Endodermal cell (in vitro differentiated cells): ENCODE measurements at regions not wholly inside any gene's neighbourhood (a gene's known extent, or its start where the extent isn't known, plus 50 kb on each side); places are given as distances from the start of the nearest gene placed in this dataset.

Experiments used
- DNase-seq: peaks from one replicate; pipeline ENCODE4 v3.0.0-alpha.2; 2017
- H3K27ac ChIP-seq: 2 replicates; pipeline ENCODE4 v1.5.1; 2013; ENCODE audit warnings: mild to moderate bottlenecking, low read depth, low read length, moderate library complexity
- H3K27me3 ChIP-seq: 2 replicates; pipeline ENCODE4 v1.6.1; 2013; ENCODE audit warnings: mild to moderate bottlenecking, low read length, moderate library complexity; ENCODE audit not compliant: insufficient read depth, control insufficient read depth, poor library complexity, severe bottlenecking
- H3K36me3 ChIP-seq: 2 replicates; pipeline ENCODE4 v1.7.0; 2013; ENCODE audit warnings: mild to moderate bottlenecking, low read length, moderate library complexity; ENCODE audit not compliant: control insufficient read depth, insufficient read depth
- H3K4me1 ChIP-seq: one replicate; pipeline ENCODE4 v1.7.0; 2013; ENCODE audit warnings: low read length; ENCODE audit not compliant: control insufficient read depth, insufficient read depth
- H3K4me3 ChIP-seq: 2 replicates; pipeline ENCODE4 v1.5.1; 2013; ENCODE audit warnings: mild to moderate bottlenecking, low read length, moderate library complexity
- H3K9ac ChIP-seq: 2 replicates; pipeline ENCODE4 v1.6.1; 2013; ENCODE audit warnings: mild to moderate bottlenecking, low read length, moderate library complexity; ENCODE audit not compliant: poor library complexity, severe bottlenecking; ENCODE audit errors: extremely low read depth
- H3K9me3 ChIP-seq: 2 replicates; pipeline ENCODE4 v1.6.1; 2013; ENCODE audit warnings: mild to moderate bottlenecking, low read length, moderate library complexity; ENCODE audit not compliant: control insufficient read depth
- H3K27ac Mint-ChIP-seq: 2 replicates; pipeline ENCODE4 v1.8.0; 2020; ENCODE audit warnings: mixed read lengths
- H3K27me3 Mint-ChIP-seq: 2 replicates; pipeline ENCODE4 v1.8.0; 2021; ENCODE audit warnings: mild to moderate bottlenecking, mixed read lengths; ENCODE audit not compliant: insufficient read depth
- H3K36me3 Mint-ChIP-seq: 2 replicates; pipeline ENCODE4 v1.8.0; 2020; ENCODE audit warnings: low read depth, mixed read lengths
- H3K4me1 Mint-ChIP-seq: 2 replicates; pipeline ENCODE4 v1.8.0; 2020; ENCODE audit warnings: mixed read lengths
- H3K4me3 Mint-ChIP-seq: 2 replicates; pipeline ENCODE4 v1.8.0; 2020; ENCODE audit warnings: mild to moderate bottlenecking, moderate library complexity, mixed read lengths
- H3K9me3 Mint-ChIP-seq: 2 replicates; pipeline ENCODE4 v1.8.0; 2020; ENCODE audit warnings: mild to moderate bottlenecking, mixed read lengths
- WGBS, 2 experiments: methylation state at CpG; one replicate each; pipeline versions ENCODE4 v1.1.5 to v1.1.7; 2013; ENCODE audit warnings: missing lambda C conversion rate in 2 of 2, mixed read lengths in 1 of 2; ENCODE audit not compliant: insufficient coverage in 1 of 2, insufficient read length in 1 of 2; 5-methylcytosine and 5-hydroxymethylcytosine counted together
- TF ChIP-seq, protein P1 (sequence below): fragments of 200-600 bp; sonication (generic); conservative IDR thresholded peaks from 2 replicates; pipeline ENCODE4 v1.5.0; 2021; ENCODE audit warnings: antibody characterized with exemption, mild to moderate bottlenecking

DNA sequence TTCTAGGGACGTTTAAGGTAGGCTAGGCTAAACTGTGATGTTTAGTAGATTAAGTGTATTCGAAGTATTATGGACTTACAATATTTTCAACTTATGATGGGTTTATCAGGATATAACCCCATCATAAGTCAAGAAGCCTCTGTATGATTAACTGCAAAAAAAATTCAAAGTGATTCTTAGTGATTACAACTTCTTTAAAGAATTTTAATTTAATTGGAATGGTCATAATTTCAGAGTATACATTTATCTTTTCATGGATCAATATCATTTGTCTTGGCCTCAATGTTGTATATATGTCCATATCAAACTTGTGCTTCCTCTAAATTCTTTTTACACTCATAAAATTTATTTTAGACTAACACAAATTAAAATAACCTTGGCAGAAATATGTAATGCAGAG lies 183.3 kb upstream of the LRP1B start:
- no peak overlapping the region for H3K9ac ChIP-seq
- no peaks in the 10 kb centered on the region for H3K27me3 ChIP-seq
- H3K27ac ChIP-seq = no peak overlapping the region
- Mint-ChIP-seq H3K27ac (no peak overlapping the region), H3K4me1 (no peaks in the 10 kb centered on the region), H3K9me3 (peaks cover 26% of the 10 kb centered on the region), H3K4me3 (no peak overlapping the region), H3K36me3 (peaks cover 1% of the 10 kb centered on the region), H3K27me3 (no peaks in the 10 kb centered on the region)
- DNase-seq = no peak
- H3K36me3 ChIP-seq = no peaks in the 10 kb centered on the region
- TF ChIP-seq, protein P1, sequence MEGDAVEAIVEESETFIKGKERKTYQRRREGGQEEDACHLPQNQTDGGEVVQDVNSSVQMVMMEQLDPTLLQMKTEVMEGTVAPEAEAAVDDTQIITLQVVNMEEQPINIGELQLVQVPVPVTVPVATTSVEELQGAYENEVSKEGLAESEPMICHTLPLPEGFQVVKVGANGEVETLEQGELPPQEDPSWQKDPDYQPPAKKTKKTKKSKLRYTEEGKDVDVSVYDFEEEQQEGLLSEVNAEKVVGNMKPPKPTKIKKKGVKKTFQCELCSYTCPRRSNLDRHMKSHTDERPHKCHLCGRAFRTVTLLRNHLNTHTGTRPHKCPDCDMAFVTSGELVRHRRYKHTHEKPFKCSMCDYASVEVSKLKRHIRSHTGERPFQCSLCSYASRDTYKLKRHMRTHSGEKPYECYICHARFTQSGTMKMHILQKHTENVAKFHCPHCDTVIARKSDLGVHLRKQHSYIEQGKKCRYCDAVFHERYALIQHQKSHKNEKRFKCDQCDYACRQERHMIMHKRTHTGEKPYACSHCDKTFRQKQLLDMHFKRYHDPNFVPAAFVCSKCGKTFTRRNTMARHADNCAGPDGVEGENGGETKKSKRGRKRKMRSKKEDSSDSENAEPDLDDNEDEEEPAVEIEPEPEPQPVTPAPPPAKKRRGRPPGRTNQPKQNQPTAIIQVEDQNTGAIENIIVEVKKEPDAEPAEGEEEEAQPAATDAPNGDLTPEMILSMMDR = no peak
- 89% methylated on average over 2 of the region's 2 CpGs; no CpG with 5 or more reads in 1 of the 2 experiments for WGBS, 2 experiments
- no peak overlapping the region for H3K4me3 ChIP-seq
- no peaks in the 10 kb centered on the region for H3K4me1 ChIP-seq
- H3K9me3 ChIP-seq = peaks cover 21% of the 10 kb centered on the region

DNA sequence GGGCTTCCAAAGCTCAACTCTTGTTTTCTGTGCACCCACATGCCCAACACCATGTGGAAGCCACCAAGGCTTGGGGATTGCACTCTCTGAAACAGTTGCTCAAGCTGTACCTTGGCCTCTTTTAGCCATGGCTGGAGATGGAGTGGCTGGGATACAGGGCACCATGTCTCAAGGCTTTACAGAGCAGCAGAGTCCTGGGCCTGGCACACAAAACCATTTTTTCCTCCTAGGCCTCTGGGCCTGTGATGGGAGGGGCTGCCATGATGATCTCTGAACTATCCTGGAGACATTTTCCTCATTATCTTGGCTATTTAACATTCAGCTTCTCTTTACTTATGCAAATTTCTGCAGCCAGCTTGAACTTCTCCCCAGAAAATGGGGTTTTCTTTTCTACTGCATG lies 179.7 kb upstream of the LRP1B start:
- Histone ChIP-seq H3K9me3 (peaks cover 24% of the 10 kb centered on the region), H3K4me1 (no peaks in the 10 kb centered on the region), H3K4me3 (peak overlapping the region; percentile 50), H3K27ac (no peak overlapping the region), H3K27me3 (no peaks in the 10 kb centered on the region), H3K36me3 (no peaks in the 10 kb centered on the region), H3K9ac (no peak overlapping the region)
- peaks cover 31% of the 10 kb centered on the region for H3K9me3 Mint-ChIP-seq
- H3K4me3 Mint-ChIP-seq = no peak overlapping the region
- TF ChIP-seq, protein P1 = no peak
- peaks cover 1% of the 10 kb centered on the region for H3K36me3 Mint-ChIP-seq
- no peak for DNase-seq
- H3K27me3 Mint-ChIP-seq = no peaks in the 10 kb centered on the region
- H3K4me1 Mint-ChIP-seq = no peaks in the 10 kb centered on the region
- H3K27ac Mint-ChIP-seq = no peak overlapping the region

DNA sequence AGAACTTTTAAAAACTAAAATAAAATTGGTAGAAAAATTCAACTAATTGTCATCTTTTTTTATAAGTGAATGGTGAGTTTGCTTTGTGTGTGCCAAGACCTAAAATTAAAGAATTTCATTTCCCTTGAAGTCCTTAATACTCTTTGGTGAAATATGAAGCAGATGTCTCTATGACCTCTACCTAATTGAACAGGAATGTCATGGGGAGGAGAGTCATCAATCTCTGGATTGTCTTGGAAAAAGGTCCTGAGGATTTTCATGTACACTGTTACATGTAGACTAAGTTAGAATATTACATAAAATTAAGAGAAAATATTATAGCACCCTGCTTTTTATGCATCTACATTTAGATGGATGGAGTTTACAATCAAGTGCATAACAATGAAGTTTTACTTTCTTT lies 177.9 kb upstream of the LRP1B start:
- Mint-ChIP-seq H3K9me3 (peaks cover 31% of the 10 kb centered on the region), H3K36me3 (peaks cover 1% of the 10 kb centered on the region), H3K27ac (no peak overlapping the region), H3K4me1 (no peaks in the 10 kb centered on the region), H3K27me3 (no peaks in the 10 kb centered on the region), H3K4me3 (no peak overlapping the region)
- no peaks in the 10 kb centered on the region for H3K27me3 ChIP-seq
- H3K27ac ChIP-seq = no peak overlapping the region
- no peak overlapping the region for H3K9ac ChIP-seq
- H3K4me1 ChIP-seq = no peaks in the 10 kb centered on the region
- H3K36me3 ChIP-seq = no peaks in the 10 kb centered on the region
- no peak overlapping the region for H3K4me3 ChIP-seq
- no peak for DNase-seq
- peaks cover 24% of the 10 kb centered on the region for H3K9me3 ChIP-seq
- TF ChIP-seq, protein P1 = no peak
